CD14-positive monocyte (primary cell): ENCODE measurements at regions not wholly inside any gene's neighbourhood (a gene's known extent, or its start where the extent isn't known, plus 50 kb on each side); places are given as distances from the start of the nearest gene placed in this dataset.

Experiments used
- DNase-seq, 3 donors: peaks; one replicate each; pipeline ENCODE4 v3.0.0-alpha.2; 2011 to 2022
- H2AFZ ChIP-seq: 2 replicates; pipeline ENCODE4 v1.6.0; 2012; ENCODE audit warnings: mild to moderate bottlenecking, low read depth, low read length, inconsistent platforms; ENCODE audit not compliant: insufficient read depth, poor library complexity, severe bottlenecking
- H3K27ac ChIP-seq, 2 donors: 1 replicate in 1 of 2; 2 replicates in 1 of 2; pipeline ENCODE4 v1.5.1; 2012 to 2013; ENCODE audit warnings: low read length in 2 of 2, control low read depth in 1 of 2, inconsistent platforms in 1 of 2, low read depth in 1 of 2, mild to moderate bottlenecking in 1 of 2
- H3K27me3 ChIP-seq, 2 donors: one replicate each; pipeline versions ENCODE4 v1.6.0 to v1.6.1; 2011 to 2013; ENCODE audit warnings: low read length in 2 of 2; ENCODE audit not compliant: control insufficient read depth in 2 of 2, insufficient read depth in 2 of 2
- H3K36me3 ChIP-seq, 2 donors: replicated peaks in 1 of 2; 1 replicate in 1 of 2; 2 replicates in 1 of 2; pipeline versions ENCODE4 v1.5.1 to v1.6.1; 2012 to 2013; ENCODE audit warnings: low read length in 2 of 2, control low read depth in 1 of 2, inconsistent platforms in 1 of 2, mild to moderate bottlenecking in 1 of 2; ENCODE audit not compliant: insufficient read depth in 2 of 2, control insufficient read depth in 1 of 2
- H3K4me1 ChIP-seq, 2 donors: 1 replicate in 1 of 2; 2 replicates in 1 of 2; pipeline versions ENCODE4 v1.5.1 to v1.6.1; 2012 to 2013; ENCODE audit warnings: low read length in 2 of 2, control low read depth in 1 of 2, inconsistent platforms in 1 of 2, mild to moderate bottlenecking in 1 of 2, moderate library complexity in 1 of 2; ENCODE audit not compliant: insufficient read depth in 2 of 2, control insufficient read depth in 1 of 2
- H3K4me2 ChIP-seq: replicated peaks from 2 replicates; pipeline ENCODE3; 2012; ENCODE audit warnings: low read length, moderate library complexity, mild to moderate bottlenecking; ENCODE audit not compliant: poor library complexity, severe bottlenecking; ENCODE audit errors: extremely low read depth
- H3K4me3 ChIP-seq, 3 experiments: fragments of 200-600 bp in 1 of 3; sonication (generic) in 1 of 3; replicated peaks in 1 of 3; 1 replicate in 2 of 3; 2 replicates in 1 of 3; pipeline ENCODE4 v1.5.1; 2011 to 2013; ENCODE audit warnings: low read length in 3 of 3, mild to moderate bottlenecking in 3 of 3, control low read depth in 2 of 3, low read depth in 2 of 3, inconsistent platforms in 1 of 3, moderate library complexity in 1 of 3
- H3K79me2 ChIP-seq: 2 replicates; pipeline ENCODE4 v1.6.0; 2012; ENCODE audit warnings: mild to moderate bottlenecking, control low read depth, inconsistent platforms, low read length, moderate library complexity; ENCODE audit not compliant: insufficient read depth
- H3K9ac ChIP-seq: 2 replicates; pipeline ENCODE4 v1.6.0; 2017; ENCODE audit warnings: low read length, mild to moderate bottlenecking; ENCODE audit not compliant: insufficient read depth, poor library complexity, severe bottlenecking
- H3K9me3 ChIP-seq, 2 donors: replicated peaks in 1 of 2; 1 replicate in 1 of 2; 2 replicates in 1 of 2; pipeline versions ENCODE4 v1.5.1 to v1.6.1; 2012 to 2013; ENCODE audit warnings: low read length in 2 of 2, control low read depth in 1 of 2; ENCODE audit not compliant: control insufficient read depth in 1 of 2, insufficient read depth in 1 of 2
- H4K20me1 ChIP-seq: 2 replicates; pipeline ENCODE4 v1.6.0; 2012; ENCODE audit warnings: mild to moderate bottlenecking, low read length, control low read depth, moderate library complexity; ENCODE audit not compliant: insufficient read depth
- H3K27ac Mint-ChIP-seq, 7 donors: one replicate each; pipeline ENCODE4 v1.8.0; 2020; ENCODE audit warnings: mild to moderate bottlenecking in 7 of 7, mixed read lengths in 7 of 7, moderate library complexity in 6 of 7, inconsistent platforms in 2 of 7
- H3K27me3 Mint-ChIP-seq, 3 donors: one replicate each; pipeline ENCODE4 v1.8.0; 2021 to 2022; ENCODE audit warnings: low read depth in 3 of 3, mild to moderate bottlenecking in 3 of 3, mixed read lengths in 3 of 3, moderate library complexity in 3 of 3, inconsistent platforms in 1 of 3
- H3K36me3 Mint-ChIP-seq, 2 donors: one replicate each; pipeline ENCODE4 v1.8.0; 2020; ENCODE audit warnings: mixed read lengths in 2 of 2, inconsistent platforms in 1 of 2, mild to moderate bottlenecking in 1 of 2
- H3K4me1 Mint-ChIP-seq: one replicate; pipeline ENCODE4 v1.8.0; 2020; ENCODE audit warnings: mild to moderate bottlenecking, mixed read lengths
- H3K4me3 Mint-ChIP-seq, 2 donors: one replicate each; pipeline ENCODE4 v1.8.0; 2020; ENCODE audit warnings: mild to moderate bottlenecking in 2 of 2, mixed read lengths in 2 of 2, moderate library complexity in 1 of 2
- H3K9me3 Mint-ChIP-seq, 7 donors: one replicate each; pipeline ENCODE4 v1.8.0; 2020 to 2022; ENCODE audit warnings: mixed read lengths in 7 of 7, mild to moderate bottlenecking in 6 of 7, moderate library complexity in 6 of 7, inconsistent platforms in 2 of 7
- CTCF ChIP-seq: fragments of 200-600 bp; IDR thresholded peaks from one replicate; pipeline ENCODE4 v1.8.0; 2022; ENCODE audit warnings: antibody characterized with exemption, mild to moderate bottlenecking
- WGBS: methylation state at CpG from one replicate; pipeline ENCODE4 v1.1.5; 2013; ENCODE audit warnings: missing lambda C conversion rate; ENCODE audit not compliant: insufficient coverage; 5-methylcytosine and 5-hydroxymethylcytosine counted together
- intact Hi-C, 2 donors: fragments of 100-400 bp; cut with micrococcal nuclease; formaldehyde crosslinking; loops; one replicate each; pipeline versions ENCODE4 v1.15.0 to v1.15.1; 2023

- H3K27ac Mint-ChIP-seq = no peak overlapping the region
- peaks cover 0 to 3% (median 0%) of the 10 kb centered on the region in 7 donors for H3K9me3 Mint-ChIP-seq
- no peaks in the 10 kb centered on the region for H3K27me3 Mint-ChIP-seq
- Histone ChIP-seq H3K4me2 (no peak overlapping the region), H3K36me3 (no peaks in the 10 kb centered on the region), H2AFZ (no peak overlapping the region), H3K27ac (no peak overlapping the region), H4K20me1 (no peaks in the 10 kb centered on the region), H3K9ac (no peak overlapping the region), H3K27me3 (no peaks in the 10 kb centered on the region), H3K4me1 (no peaks in the 10 kb centered on the region), H3K79me2 (no peaks in the 10 kb centered on the region), H3K9me3 (no peaks in the 10 kb centered on the region), H3K4me3 (no peak overlapping the region)
- no peaks in the 10 kb centered on the region for H3K36me3 Mint-ChIP-seq
- no peaks in the 10 kb centered on the region for H3K4me1 Mint-ChIP-seq
- DNase-seq = no peak
- intact Hi-C loops = no loop called here
- WGBS = no CpG with 5 or more reads among the region's 2 CpGs
- no peak for TF ChIP-seq CTCF
- no peak overlapping the region for H3K4me3 Mint-ChIP-seq
Observed at GRCh38 chr10:56496186-56496486, 135.1 kb upstream of the ZWINT start.

GRCh38 chr10:56487746-56488145 is 126.7 kb upstream of the ZWINT start:
- no peaks in the 10 kb centered on the region for H4K20me1 ChIP-seq
- H3K27me3 Mint-ChIP-seq = no peaks in the 10 kb centered on the region

More at GRCh38 chr10:56487746-56488145, 126.7 kb upstream of the ZWINT start:
- no peak overlapping the region for H2AFZ ChIP-seq
- intact Hi-C loops = no loop called here
- H3K4me2 ChIP-seq = no peak overlapping the region
- no peaks in the 10 kb centered on the region for H3K27me3 ChIP-seq
- no peak for TF ChIP-seq CTCF
- no peaks in the 10 kb centered on the region for H3K36me3 ChIP-seq
- no peak overlapping the region for H3K4me3 ChIP-seq
- Mint-ChIP-seq H3K27ac (no peak overlapping the region), H3K4me3 (no peak overlapping the region), H3K36me3 (no peaks in the 10 kb centered on the region), H3K4me1 (no peaks in the 10 kb centered on the region), H3K9me3 (peaks cover 0 to 4% (median 0%) of the 10 kb centered on the region in 7 donors)
- 67% methylated on average over 1 of the region's 3 CpGs for WGBS
- H3K27ac ChIP-seq = no peak overlapping the region
- peaks cover 0 to 5% of the 10 kb centered on the region in 2 donors for H3K9me3 ChIP-seq
- H3K9ac ChIP-seq = no peak overlapping the region
- H3K79me2 ChIP-seq = no peaks in the 10 kb centered on the region
- DNase-seq = no peak
- H3K4me1 ChIP-seq = no peaks in the 10 kb centered on the region
